ENCODE measurements at regions not wholly inside any gene's neighbourhood (a gene's known extent, or its start where the extent isn't known, plus 50 kb on each side); places are given as distances from the start of the nearest gene placed in this dataset.
A peak's percentile ranks its signal among the peaks of the same experiment; 100 is the strongest.

DNA sequence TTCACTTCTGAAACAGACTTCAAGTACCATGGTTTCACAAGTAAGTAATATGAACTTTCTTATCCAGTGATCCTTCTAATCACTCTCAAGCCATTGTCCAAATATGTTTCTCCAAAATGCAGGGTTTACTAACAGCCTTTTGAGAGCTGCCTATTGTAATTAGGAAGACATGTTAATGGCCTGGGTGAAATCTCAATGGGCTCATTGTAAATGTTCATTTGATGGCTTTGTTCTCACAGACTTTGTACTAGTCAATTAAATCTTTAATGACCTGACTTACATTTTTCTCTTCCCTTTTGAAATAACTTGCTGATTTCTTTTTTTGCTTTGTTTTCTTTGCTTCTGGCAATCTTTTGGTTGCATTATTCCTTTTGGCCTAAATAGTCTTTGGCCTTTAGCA is 444.8 kb downstream of the LIG4 start:
- Histone ChIP-seq H3K18ac (ENCODE audit: insufficient read length, low read depth, low read length) (no peak overlapping the region), H2BK12ac (ENCODE audit: insufficient read length, low read depth, low read length) (no peak overlapping the region), H3K9me3 (ENCODE audit: control insufficient read depth, low read depth, low read length) (no peaks in the 10 kb centered on the region), H2BK15ac (ENCODE audit: low read depth, low read length) (no peak overlapping the region), H3K23ac (ENCODE audit: insufficient read length, low read depth, low read length) (no peak overlapping the region), H2BK5ac (ENCODE audit: insufficient read length, low read length) (no peak overlapping the region), H3K4me1 (ENCODE audit: insufficient read depth, low read length) (0 out of 2 replicates have a peak, but pooled peaks cover 3% of the 10 kb centered on the region), H4K20me1 (ENCODE audit: control insufficient read depth, insufficient read depth, insufficient read length) (no peaks in the 10 kb centered on the region), H2AK5ac (ENCODE audit: insufficient read length, low read length) (no peak overlapping the region), H3K27me3 (ENCODE audit: insufficient read depth, low read length) (no peaks in the 10 kb centered on the region), H3K79me2 (ENCODE audit: insufficient read depth, low read length) (no peaks in the 10 kb centered on the region), H3K4me2 (ENCODE audit: insufficient read depth, insufficient read length, low read length) (no peak overlapping the region), H2AFZ (ENCODE audit: low read length) (no peak overlapping the region), H3K14ac (ENCODE audit: insufficient read depth, low read length) (no peak overlapping the region), H3K56ac (ENCODE audit: insufficient read length, low read depth, low read length) (no peak overlapping the region), H3K23me2 (ENCODE audit: insufficient read length, low read depth, low read length, poor library complexity, severe bottlenecking) (no peaks in the 10 kb centered on the region), H3K79me1 (ENCODE audit: insufficient read depth, low read depth, low read length, poor library complexity, severe bottlenecking) (no peaks in the 10 kb centered on the region), H3K4ac (ENCODE audit: low read depth, low read length) (no peak overlapping the region), H2BK120ac (ENCODE audit: low read depth, low read length, poor library complexity, severe bottlenecking) (no peak overlapping the region), H3T11ph (ENCODE audit: low read length) (no peak overlapping the region), H2BK20ac (ENCODE audit: low read depth, low read length, poor library complexity, severe bottlenecking) (no peak overlapping the region), H4K8ac (replicated peaks; ENCODE audit: insufficient read length, low read depth, low read length) (no peak overlapping the region), H3K9ac (ENCODE audit: extremely low read depth, insufficient read length, low read length) (no peak overlapping the region), H3K27ac (ENCODE audit: insufficient read length, low read depth, low read length) (no peak overlapping the region), H4K91ac (ENCODE audit: insufficient read length, low read depth, low read length) (no peak overlapping the region), H4K5ac (ENCODE audit: insufficient read length, low read depth, low read length) (no peak overlapping the region)
- H3K36me3 Mint-ChIP-seq (ENCODE audit: insufficient read depth in 1 of 3, low read depth in 3 of 3): peaks cover 0 to 4% (median 0%) of the 10 kb centered on the region in 3 experiments; a peak in 2 of 7 replicates
- no peaks in the 10 kb centered on the region for H3K9me3 Mint-ChIP-seq
- H3K27me3 Mint-ChIP-seq (ENCODE audit: low read depth): no peaks in the 10 kb centered on the region
- TF ChIP-seq, protein P1, sequence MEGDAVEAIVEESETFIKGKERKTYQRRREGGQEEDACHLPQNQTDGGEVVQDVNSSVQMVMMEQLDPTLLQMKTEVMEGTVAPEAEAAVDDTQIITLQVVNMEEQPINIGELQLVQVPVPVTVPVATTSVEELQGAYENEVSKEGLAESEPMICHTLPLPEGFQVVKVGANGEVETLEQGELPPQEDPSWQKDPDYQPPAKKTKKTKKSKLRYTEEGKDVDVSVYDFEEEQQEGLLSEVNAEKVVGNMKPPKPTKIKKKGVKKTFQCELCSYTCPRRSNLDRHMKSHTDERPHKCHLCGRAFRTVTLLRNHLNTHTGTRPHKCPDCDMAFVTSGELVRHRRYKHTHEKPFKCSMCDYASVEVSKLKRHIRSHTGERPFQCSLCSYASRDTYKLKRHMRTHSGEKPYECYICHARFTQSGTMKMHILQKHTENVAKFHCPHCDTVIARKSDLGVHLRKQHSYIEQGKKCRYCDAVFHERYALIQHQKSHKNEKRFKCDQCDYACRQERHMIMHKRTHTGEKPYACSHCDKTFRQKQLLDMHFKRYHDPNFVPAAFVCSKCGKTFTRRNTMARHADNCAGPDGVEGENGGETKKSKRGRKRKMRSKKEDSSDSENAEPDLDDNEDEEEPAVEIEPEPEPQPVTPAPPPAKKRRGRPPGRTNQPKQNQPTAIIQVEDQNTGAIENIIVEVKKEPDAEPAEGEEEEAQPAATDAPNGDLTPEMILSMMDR (conservative IDR thresholded peaks at IDR 0.05): no peak
- H3K27ac Mint-ChIP-seq: peak overlapping the region in 2 of 3 experiments; percentile 36 to 69; a peak in 3 of 7 replicates
- DNase-seq: no peak
- H3K4me1 Mint-ChIP-seq: peaks cover 5 to 13% of the 10 kb centered on the region in 2 experiments
- H3K4me3 Mint-ChIP-seq: no peak overlapping the region

Measured in H9 (cell line).